Stimulated activated naive CD4-positive, alpha-beta T cell (primary cell): ENCODE measurements at regions not wholly inside any gene's neighbourhood (a gene's known extent, or its start where the extent isn't known, plus 50 kb on each side); places are given as distances from the start of the nearest gene placed in this dataset.
"Not testable (repeated sequence)": the region's sequence is repeated elsewhere in the genome, so short reads cannot be mapped to it uniquely, and the experiment has no call there.

Experiments
- DNase-seq, 6 experiments: peaks; one replicate each; lab custom pipeline; 2025; lab: John Stamatoyannopoulos, UW

DNA sequence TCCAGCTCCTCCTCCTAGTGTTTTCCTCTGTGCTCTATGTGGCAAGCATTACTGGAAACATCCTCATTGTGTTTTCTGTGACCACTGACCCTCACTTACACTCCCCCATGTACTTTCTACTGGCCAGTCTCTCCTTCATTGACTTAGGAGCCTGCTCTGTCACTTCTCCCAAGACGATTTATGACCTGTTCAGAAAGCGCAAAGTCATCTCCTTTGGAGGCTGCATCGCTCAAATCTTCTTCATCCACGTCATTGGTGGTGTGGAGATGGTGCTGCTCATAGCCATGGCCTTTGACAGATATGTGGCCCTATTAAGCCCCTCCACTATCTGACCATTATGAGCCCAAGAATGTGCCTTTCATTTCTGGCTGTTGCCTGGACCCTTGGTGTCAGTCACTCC, 64.0 kb downstream of the OR4F15 start:
- DNase-seq, result not testable (repeated sequence)

DNA sequence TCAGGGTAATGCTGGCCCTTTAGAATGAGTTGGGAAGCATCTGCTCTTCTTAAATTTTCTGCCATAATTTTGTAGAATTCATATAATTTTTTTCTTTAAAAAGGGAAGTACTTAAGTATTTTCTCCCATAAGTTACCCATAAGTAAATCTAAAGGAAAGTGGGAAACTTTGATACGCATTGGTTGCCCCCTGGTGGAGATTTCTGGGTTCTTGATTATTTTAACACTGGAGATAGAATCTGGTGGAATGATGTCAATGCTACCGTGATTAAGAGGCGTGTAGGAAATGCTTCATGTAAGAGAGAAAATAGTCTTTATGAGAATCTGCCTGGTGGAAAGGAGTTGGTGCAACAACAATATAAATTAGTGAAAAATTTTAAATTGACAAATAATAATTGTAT, 65.6 kb downstream of the OR4F15 start:
- DNase-seq, result peak in 1 of 6 experiments; percentile 3

- not testable (repeated sequence) for DNase-seq
These were observed 100.6 kb downstream of the OR4F15 start for GRCh38 chr15:101912349-101913287.

GRCh38 chr15:101924554-101924953, 112.6 kb downstream of the OR4F15 start:
- DNase-seq, result not testable (repeated sequence)

DNA sequence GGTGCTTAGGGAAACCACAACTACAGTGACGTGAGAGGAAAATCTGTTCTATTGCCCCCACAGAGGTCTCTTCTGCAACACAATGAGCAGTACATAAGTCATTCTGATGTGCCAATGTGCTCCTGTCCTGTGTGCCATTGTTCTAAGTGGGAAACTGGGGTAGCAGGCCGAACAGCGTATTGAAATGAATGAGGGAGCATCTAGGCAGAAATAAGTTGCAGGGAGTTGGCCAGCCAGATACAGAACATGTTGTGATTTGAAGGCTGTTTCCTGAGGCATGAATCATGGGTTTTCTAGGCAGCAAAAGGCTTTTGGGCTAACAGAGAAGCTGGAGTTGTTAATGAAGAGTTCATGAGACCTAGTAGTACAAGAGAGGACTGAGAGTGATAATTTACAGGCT, 122.5 kb downstream of the OR4F15 start:
- DNase-seq, result not testable (repeated sequence)

- DNase-seq, result not testable (repeated sequence)
These were observed 125.4 kb downstream of the OR4F15 start for GRCh38 chr15:101937362-101937761.

- not testable (repeated sequence) for DNase-seq
These were observed 126.6 kb downstream of the OR4F15 start for GRCh38 chr15:101938555-101938954.

DNA sequence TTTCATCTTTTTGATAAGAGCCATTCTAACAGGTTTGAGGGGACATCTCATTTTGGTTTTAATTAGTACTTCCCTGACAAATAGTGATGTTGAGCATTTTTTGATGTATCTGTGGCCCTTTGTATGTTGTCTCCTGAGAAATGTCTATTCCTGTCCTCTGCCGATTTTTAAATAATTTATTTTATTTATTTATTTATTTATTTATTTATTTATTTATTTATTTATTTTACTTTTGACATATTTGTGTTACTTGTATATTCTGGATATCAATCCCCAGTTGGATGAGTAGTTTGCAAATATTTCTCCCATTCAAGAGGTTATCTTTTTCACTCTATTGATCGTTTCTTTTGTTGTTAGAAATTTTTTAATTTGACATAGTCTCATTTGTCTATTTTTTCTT, 133.9 kb downstream of the OR4F15 start:
- not testable (repeated sequence) for DNase-seq

GRCh38 chr15:101948491-101949010, 136.5 kb downstream of the OR4F15 start:
- not testable (repeated sequence) for DNase-seq

DNA sequence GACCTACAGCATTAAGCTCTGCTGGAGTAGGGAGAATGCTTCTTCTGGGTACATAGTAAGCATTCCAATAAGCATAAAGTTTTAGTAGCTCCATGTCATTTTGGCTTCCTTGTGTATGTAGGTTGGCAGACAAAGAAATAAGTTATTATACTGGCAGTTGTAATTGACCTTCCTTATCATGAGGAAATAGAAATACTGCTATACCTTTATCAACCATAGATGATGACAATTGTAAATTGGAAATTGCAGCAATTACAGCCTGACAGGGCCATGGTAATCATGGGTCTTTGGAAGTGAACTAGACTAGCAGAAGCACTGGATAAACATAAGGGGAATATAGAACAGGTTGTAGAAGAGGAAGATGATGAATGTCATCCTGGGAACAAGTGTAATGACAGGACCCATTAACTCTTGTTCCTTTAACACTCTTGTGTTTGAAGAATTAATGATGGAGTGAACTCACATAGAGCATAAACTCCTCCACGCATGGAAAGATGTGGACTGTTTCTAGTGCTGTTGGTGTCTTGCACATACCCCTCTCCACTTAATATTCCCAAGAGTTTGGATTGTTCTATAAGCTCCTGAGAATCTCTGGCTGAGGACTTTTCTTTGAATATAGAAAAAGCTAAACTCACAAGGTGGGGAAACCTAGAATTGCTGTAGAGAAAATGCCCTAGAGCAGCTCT, 137.5 kb downstream of the OR4F15 start:
- DNase-seq, result not testable (repeated sequence)

DNA sequence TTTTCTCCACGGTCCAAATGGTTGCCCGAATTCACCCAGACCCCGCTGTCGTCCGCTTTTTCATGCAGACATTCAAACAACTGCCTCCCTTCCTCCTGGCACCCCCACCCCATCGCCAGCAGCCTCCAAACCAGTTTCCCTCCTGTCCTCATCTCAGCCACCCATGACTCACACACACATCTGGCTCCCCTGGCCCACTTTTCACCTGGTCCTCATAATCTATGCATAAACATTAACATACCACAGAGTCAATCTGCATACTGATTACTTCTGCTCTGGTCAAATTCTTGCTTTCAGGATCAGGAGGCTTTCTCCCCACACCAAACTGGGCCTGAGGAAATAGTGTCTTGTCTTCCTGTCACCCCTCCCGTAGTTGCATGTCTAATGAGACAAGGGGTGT, 142.0 kb downstream of the OR4F15 start:
- DNase-seq, result not testable (repeated sequence)

DNA sequence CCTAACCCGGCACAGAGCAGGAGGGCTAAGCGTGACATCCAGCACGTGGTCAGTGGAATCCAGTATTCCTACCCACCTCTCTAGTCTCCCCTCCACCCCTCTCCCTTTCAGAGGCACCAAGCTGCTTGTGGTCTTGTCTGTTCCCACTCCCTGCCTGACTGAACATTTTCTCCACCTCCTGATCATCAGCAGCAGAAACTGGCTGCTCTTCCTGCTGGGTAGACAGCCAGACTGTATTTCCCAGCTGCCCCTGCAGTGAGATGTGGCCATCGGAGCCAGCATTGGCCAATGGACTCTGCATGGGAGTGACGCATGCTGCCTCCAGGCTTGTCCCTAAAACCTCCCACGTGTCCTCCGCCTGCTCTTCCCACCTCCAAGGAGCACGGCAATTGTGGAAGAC, 143.8 kb downstream of the OR4F15 start:
- DNase-seq, result not testable (repeated sequence)

DNA sequence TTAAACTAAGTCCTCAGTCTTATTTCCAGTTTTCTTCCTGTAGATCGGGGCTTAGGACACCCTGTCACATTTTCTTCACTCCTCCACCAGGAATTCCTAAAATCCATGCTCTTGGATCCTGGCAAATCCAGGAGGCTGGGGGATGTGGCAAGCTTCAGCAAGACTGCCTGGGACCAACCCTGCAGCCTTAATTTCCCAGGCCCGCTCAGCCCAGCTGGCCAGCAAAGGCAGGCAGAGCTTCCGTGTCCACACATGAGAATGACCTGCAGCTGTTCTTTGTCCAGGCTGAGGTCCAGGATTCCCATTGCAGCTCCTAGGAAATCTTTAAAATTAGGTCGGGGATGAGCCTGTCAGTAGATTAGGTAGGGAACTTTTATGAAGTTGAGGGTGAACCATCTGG, 146.7 kb downstream of the OR4F15 start:
- not testable (repeated sequence) for DNase-seq

DNA sequence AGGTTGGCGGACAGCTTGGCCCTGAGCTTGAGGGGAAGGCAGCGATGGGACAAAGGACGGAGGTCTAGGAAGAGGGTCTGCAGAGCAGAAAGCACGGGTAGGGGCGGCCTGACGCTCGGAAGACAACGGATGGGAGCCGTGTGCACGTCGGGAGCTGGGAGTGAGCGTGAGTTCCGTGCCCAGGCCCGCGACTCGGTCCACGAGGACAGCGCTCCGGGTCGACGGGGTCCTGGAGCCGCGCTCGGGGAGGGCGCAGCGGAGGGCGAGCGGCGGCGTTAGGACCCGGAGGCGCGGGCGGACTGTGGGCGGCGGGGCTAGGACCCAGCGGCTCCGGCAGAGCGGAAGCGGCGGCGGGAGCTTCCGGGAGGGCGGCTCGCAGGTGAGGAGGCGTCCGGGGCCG, 149.3 kb downstream of the OR4F15 start:
- not testable (repeated sequence) for DNase-seq

DNA sequence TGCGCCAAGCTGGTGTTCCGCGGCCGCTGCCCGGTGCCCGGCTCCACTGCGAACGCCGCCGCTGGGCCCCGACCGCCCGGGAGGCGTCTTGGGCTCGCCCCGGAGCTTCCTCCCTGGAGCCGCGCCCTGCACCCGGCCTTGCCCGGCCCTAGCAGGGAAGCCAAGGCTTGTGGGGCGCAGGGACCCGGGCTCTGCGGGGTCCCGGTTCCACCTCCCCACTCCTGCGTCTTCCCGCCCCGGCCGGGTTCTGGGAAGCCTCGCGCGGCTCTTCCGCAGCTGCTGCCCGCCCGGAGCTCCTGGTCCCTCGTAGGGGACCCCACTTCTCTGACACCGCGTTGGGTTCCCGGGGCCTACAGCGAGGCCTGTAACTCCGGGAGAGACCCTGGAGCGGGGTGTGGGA, 149.8 kb downstream of the OR4F15 start:
- DNase-seq, result not testable (repeated sequence)

GRCh38 chr15:101963687-101964086, 151.7 kb downstream of the OR4F15 start:
- DNase-seq, result not testable (repeated sequence)

DNA sequence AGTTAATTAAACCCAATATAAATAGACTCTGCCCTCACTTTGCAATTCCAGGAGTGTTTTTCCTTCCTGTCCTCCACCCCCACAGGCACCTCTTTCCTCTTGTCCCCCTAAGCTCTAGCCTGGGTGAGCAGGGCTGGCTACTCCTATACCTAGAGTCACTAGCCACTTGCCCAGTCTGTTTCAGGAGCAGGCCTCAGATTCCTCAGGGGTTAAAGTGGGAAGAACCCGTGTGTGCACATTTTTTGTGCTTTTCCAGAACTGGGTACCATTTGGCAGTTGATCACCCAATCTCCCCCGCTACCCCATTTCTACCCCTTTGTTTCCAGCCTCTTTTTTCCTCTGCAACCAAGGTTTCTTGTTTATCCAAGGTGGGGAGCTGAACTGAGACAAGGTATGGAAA, 153.4 kb downstream of the OR4F15 start:
- DNase-seq, result not testable (repeated sequence)

DNA sequence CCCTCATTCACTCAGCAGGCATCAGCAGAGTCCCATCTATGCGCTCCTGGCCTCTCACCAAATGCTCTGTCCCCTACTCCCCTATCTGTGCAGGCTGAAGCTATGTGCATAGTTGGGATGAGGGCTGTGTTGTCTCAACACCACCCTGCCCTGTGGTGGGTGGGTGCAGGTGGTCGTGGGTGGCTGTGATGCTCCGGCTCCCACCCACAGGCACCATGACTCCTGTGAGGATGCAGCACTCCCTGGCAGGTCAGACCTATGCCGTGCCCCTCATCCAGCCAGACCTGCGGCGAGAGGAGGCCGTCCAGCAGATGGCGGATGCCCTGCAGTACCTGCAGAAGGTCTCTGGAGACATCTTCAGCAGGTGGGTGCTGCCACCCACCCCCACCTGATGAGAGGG, 153.9 kb downstream of the OR4F15 start:
- DNase-seq, result not testable (repeated sequence)

DNA sequence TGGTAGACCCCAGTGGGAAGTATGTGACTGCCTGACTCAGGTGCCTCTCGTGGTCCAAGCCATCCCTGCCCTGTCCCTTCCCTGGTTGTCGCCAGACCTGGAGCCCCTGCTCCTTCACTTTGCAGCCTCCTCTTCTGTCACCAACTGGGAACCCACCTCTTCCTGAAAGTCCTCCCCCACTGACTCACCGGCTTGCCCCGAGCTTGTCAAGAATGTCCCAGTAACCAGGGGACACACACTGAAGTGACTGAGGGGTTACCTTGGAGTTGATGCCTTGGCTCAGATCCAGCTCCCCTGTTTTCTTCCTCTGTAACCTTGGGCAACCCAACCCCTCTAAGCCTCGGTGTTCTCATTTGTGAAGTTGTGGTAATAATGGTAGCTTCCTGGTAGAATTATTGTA, 155.4 kb downstream of the OR4F15 start:
- not testable (repeated sequence) for DNase-seq

DNA sequence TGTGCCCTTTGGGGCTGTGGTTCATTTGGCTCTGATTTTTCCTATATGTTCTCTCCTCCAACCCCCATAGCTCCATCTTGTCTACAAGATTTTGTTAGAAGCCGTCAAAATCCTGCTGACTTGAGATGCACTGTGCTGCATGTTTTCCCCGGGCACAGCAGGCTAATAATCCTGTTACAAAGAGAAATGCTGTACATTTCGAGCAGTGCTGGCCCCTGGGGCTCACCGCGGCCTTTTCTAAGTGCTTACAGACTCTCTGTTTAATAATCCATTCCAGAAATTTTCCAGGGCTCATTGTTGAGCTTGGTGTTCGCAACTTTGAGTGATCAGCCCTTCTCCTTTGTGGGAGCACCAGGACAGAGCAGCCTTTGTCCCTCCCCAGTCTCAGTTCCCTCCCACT, 158.6 kb downstream of the OR4F15 start:
- not testable (repeated sequence) for DNase-seq

DNA sequence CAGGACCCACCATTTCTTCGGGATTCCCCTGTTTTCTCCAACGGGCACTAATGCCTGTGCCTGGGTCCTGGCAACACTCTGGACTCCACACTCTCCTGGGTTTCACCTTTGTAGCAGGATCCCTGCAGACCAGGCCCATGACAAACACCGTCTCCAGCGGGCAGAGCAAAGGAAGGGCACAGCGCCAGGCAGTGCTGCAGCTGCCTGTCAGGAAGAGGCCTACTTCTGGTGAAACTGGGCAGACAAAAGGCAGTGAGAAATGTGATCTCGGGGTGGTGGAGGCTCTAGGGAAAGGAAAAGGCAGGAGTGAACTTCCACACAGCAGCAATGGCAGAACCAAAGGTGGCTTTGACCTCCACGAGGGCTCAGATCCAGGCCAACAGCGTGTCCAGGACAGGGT, 165.3 kb downstream of the OR4F15 start:
- DNase-seq, result not testable (repeated sequence)

DNA sequence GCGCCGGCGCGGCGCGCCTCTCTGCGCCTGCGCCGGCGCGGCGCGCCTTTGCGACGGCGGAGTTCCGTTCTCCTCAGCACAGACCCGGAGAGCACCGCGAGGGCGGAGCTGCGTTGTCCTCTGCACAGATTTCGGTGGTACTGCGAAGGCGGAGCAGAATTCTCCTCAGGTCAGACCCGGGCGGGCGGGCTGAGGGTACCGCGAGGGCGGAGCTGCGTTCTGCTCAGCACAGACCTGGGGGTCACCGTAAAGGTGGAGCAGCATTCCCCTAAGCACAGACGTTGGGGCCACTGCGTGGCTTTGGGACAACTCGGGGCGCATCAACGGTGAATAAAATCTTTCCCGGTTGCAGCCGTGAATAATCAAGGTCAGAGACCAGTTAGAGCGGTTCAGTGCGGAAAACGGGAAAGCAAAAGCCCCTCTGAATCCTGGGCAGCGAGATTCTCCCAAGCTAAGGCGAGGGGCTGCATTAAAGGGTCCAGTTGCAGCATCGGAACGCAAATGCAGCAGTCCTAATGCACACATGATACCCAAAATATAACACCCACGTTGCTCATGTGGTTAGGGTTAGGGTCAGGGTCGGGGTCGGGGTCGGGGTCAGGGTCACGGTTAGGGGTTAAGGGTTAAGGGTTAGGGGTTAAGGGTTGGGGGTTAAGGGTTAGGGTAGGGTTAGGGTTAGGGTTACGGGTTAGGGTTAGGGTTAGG, 168.4 kb downstream of the OR4F15 start:
- DNase-seq, result not testable (repeated sequence)
